GM12801 (cell line): ENCODE measurements at regions not wholly inside any gene's neighbourhood (a gene's known extent, or its start where the extent isn't known, plus 50 kb on each side); places are given as distances from the start of the nearest gene placed in this dataset.

ENCODE experiments used
- TF ChIP-seq, protein P1 (sequence below): IDR thresholded peaks from one replicate; pipeline ENCODE4 v1.5.1; 2011; ENCODE audit warnings: control low read depth; ENCODE audit not compliant: insufficient read length; ENCODE audit errors: extremely low read depth

DNA sequence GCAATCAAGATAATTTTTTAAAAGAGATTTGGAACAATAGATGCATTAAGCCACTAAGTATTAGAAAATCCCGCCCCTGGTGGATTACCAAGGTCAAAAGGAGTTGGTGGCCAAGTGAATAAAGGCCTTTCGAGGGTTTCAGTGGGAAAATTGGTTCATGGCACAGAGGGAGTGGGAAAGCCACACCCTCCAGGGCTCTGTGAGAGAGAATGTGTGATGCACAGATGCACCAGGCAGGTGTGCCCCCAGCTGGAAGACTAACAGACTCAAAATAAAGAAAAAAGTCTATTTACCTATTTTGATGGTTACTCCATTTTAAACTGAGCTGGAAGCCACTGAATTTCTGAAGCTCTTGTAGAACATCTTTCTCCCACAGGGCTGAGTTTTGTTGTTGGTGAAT lies 278.0 kb downstream of the DRD1 start:
- TF ChIP-seq, protein P1, sequence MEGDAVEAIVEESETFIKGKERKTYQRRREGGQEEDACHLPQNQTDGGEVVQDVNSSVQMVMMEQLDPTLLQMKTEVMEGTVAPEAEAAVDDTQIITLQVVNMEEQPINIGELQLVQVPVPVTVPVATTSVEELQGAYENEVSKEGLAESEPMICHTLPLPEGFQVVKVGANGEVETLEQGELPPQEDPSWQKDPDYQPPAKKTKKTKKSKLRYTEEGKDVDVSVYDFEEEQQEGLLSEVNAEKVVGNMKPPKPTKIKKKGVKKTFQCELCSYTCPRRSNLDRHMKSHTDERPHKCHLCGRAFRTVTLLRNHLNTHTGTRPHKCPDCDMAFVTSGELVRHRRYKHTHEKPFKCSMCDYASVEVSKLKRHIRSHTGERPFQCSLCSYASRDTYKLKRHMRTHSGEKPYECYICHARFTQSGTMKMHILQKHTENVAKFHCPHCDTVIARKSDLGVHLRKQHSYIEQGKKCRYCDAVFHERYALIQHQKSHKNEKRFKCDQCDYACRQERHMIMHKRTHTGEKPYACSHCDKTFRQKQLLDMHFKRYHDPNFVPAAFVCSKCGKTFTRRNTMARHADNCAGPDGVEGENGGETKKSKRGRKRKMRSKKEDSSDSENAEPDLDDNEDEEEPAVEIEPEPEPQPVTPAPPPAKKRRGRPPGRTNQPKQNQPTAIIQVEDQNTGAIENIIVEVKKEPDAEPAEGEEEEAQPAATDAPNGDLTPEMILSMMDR: no peak

DNA sequence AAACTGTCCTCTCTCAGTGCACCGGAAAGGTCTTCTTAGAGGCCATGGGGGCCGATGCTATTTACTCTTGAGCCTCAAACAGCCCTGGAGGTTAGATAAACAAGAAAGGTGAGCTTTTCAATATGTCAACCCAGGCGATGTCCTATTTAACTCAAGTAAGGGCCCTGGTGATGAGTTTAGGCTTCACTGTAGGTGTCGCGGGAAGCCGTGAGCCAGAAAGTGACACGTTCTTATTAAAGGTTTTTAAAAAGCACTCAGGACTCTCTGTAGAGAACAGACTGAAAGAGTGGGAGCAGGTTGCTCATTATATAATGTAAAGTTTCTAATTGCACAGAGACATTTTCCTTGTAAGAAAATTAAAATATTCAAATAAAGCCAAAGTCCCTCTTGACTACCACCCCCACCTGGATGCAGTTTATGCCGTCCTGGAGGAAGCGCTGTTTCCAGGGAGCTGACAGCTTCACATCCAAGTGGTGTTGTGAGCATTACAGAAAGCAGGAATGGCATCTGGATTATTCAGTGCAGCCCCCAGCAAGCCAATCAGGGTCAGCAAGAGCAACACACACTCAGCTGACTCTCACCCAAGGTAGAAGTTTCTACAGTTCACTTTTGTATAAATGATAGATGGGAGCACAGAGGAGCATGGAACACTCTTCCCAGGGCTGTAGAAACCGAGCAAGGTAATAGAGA lies 280.3 kb downstream of the DRD1 start:
- TF ChIP-seq, protein P1: no peak

DNA sequence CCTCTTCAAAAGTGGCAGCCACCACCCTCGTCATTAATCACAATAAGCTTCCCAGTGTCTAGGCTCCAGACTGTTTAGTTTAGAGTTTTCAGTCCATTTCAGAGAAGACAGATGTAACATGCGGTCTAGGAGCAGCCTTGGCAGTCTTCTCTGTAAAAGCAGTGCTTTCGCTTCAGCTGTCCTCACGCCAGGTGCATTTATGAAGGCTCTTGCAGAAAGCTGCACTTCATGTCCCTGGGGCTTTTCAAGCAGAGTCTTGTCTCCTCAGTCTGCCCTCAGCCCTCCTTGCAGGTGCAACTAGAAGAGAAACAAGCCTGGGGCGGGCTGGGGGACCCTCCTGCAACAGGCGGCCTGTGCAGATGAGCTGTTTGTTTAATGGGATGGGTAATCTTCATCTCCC lies 281.9 kb downstream of the DRD1 start:
- TF ChIP-seq, protein P1: no peak

DNA sequence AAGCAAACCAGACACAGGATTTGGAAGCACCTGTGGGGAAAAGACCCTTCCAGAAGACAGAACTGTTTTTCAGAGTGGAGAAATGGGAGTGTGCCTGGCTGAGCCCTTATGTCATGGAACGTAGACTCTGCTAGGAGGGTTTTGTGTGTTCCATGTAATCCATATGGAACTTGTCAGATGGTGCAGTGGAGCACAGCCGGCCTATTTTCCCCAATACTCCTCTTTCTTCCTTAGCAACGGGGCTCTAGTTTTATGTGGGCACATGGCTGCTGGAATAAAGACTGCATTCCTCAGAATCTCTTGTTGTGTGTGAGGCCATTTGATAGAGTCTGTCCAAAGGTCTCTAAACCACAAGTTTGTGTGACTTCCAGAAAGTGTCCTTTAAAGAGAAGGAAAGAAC lies 284.0 kb downstream of the DRD1 start:
- TF ChIP-seq, protein P1: no peak

DNA sequence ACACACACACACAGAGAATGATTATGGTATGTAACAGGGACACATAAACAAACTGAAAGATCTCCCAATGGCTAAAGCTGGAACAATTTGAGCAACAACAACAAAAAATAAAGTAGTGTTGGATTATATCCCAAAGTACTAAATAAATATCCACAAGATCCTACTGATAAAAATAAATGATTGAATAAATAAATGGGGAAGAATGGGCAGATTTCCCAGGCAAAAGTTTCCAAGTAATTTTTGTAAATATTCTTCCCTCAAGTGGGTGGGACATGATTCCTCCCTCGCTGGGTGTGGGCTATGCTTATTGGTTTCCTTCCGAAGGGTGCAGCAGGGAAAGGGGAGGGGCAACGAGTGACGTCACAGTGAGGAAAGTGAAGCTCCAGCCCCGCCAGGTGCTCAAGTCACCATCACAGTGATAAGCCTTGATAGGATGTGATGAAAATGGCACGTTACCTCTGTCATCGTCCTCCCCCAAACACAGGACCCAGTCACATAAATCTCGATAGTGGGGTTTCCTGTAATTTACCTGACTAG lies 295.3 kb downstream of the DRD1 start:
- TF ChIP-seq, protein P1: no peak

DNA sequence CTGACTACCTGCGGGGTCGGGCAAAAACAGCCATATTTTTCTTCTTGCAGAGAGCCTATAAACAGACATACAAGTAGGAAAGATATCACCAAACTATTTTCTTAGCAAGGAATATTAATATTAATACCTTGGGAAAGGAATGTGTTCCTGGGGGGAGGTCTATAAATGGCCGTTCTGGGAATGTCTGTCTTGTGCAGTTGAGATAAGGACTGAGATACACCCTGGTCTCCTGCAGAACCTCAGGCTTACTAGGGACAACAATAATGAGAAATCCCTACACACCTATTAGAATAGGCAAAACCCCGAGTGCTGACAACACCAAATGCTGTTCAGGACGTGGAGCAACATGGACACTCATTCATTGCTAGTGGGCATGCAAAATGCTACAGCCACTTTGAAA lies 297.2 kb downstream of the DRD1 start:
- TF ChIP-seq, protein P1: no peak

DNA sequence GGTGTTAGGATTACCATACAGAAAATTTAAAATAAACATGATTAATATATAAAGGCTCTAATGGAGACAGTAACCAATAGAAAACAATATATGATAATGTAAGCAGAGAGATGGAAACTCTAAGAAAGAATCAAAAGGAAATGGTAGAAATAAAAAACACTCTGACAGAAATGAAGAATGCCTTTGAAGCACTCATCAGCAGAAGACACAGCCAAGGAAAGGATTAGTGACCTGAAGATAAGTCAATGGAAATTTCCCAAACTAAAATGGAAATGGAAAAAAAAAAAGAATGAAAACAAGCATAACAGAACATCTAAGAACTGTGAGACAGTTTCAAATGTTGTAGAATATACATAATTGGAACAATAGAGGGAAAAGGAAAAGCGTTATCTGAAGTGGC lies 302.6 kb downstream of the DRD1 start:
- TF ChIP-seq, protein P1: no peak
